22Rv1 (cell line): ENCODE measurements at regions not wholly inside any gene's neighbourhood (a gene's known extent, or its start where the extent isn't known, plus 50 kb on each side); places are given as distances from the start of the nearest gene placed in this dataset.

Experiments used
- ZFX ChIP-seq: fragments of 450-650 bp; IDR thresholded peaks from 2 replicates; pipeline ENCODE4 v1.6.1; 2017; ENCODE audit warnings: antibody characterized with exemption, borderline replicate concordance
- TF ChIP-seq, protein P1 (sequence below): fragments of 450-650 bp; IDR thresholded peaks from 2 replicates; pipeline ENCODE4 v1.5.1; 2017; ENCODE audit warnings: mild to moderate bottlenecking

DNA sequence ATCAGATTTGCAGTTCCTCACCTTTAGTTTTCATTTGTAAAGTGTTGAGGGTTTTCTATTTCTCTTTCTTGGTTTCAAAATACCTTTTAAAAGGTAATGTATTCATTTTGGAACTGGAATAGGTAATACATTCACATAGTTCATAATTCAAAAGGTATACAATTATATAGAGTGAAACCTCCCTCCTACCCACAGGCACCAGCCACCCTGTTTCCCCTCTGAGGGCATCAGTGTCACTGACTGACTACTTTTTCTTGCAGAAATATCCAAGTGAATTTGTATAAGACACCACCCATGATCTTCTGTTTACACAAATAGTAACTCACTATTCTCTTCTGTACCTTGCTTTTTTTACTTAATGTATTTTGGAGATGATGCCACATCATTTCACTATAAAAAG, 139.6 kb upstream of the EGLN3 start:
- TF ChIP-seq, protein P1, sequence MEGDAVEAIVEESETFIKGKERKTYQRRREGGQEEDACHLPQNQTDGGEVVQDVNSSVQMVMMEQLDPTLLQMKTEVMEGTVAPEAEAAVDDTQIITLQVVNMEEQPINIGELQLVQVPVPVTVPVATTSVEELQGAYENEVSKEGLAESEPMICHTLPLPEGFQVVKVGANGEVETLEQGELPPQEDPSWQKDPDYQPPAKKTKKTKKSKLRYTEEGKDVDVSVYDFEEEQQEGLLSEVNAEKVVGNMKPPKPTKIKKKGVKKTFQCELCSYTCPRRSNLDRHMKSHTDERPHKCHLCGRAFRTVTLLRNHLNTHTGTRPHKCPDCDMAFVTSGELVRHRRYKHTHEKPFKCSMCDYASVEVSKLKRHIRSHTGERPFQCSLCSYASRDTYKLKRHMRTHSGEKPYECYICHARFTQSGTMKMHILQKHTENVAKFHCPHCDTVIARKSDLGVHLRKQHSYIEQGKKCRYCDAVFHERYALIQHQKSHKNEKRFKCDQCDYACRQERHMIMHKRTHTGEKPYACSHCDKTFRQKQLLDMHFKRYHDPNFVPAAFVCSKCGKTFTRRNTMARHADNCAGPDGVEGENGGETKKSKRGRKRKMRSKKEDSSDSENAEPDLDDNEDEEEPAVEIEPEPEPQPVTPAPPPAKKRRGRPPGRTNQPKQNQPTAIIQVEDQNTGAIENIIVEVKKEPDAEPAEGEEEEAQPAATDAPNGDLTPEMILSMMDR = no peak
- no peak for TF ChIP-seq ZFX
